Panc1 (cell line): ENCODE measurements at regions not wholly inside any gene's neighbourhood (a gene's known extent, or its start where the extent isn't known, plus 50 kb on each side); places are given as distances from the start of the nearest gene placed in this dataset.

Experiments used
- POLR2AphosphoS5 ChIP-seq: IDR thresholded peaks from 2 replicates; pipeline ENCODE4 v1.6.1; 2012; ENCODE audit warnings: mild to moderate bottlenecking, low read depth, low read length, moderate library complexity
- TCF7L2 ChIP-seq: IDR thresholded peaks from 2 replicates; pipeline ENCODE4 v1.6.1; 2011; ENCODE audit warnings: mild to moderate bottlenecking, low read depth, low read length, inconsistent platforms
- TF ChIP-seq, protein P1 (sequence below): fragments of 450-650 bp; IDR thresholded peaks from 2 replicates; pipeline ENCODE4 v1.5.1; 2017; ENCODE audit warnings: mild to moderate bottlenecking
- TF ChIP-seq, protein P2 (sequence below), 2 experiments: IDR thresholded peaks; 2 replicates each; pipeline ENCODE4 v1.6.1; 2011 to 2012; ENCODE audit warnings: low read depth in 2 of 2, control low read depth in 1 of 2, low read length in 1 of 2, mild to moderate bottlenecking in 1 of 2, moderate library complexity in 1 of 2; ENCODE audit not compliant: insufficient read depth in 1 of 2

DNA sequence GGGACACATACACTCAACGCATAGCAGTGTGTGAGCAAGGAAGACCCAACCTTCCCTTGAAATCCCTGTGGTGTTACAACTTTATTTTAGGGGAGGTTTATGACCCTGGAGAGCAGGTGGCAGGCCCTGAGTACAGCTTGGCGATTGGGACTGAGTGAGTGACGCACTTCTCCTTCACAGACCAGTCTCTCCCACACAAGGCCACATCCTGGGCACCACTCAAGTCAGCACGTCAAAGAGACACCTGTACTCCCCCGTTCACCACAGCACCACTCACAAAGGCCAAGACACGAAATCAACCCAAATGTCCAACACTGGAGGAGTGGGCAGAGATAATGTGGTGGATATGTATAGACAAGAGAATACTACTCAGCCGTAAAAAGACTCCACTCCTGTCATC lies 57.0 kb upstream of the FRMD1 start:
- TF ChIP-seq, protein P1, sequence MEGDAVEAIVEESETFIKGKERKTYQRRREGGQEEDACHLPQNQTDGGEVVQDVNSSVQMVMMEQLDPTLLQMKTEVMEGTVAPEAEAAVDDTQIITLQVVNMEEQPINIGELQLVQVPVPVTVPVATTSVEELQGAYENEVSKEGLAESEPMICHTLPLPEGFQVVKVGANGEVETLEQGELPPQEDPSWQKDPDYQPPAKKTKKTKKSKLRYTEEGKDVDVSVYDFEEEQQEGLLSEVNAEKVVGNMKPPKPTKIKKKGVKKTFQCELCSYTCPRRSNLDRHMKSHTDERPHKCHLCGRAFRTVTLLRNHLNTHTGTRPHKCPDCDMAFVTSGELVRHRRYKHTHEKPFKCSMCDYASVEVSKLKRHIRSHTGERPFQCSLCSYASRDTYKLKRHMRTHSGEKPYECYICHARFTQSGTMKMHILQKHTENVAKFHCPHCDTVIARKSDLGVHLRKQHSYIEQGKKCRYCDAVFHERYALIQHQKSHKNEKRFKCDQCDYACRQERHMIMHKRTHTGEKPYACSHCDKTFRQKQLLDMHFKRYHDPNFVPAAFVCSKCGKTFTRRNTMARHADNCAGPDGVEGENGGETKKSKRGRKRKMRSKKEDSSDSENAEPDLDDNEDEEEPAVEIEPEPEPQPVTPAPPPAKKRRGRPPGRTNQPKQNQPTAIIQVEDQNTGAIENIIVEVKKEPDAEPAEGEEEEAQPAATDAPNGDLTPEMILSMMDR, result no peak
- TF ChIP-seq POLR2AphosphoS5, result no peak
- no peak for TF ChIP-seq TCF7L2
- TF ChIP-seq, protein P2, sequence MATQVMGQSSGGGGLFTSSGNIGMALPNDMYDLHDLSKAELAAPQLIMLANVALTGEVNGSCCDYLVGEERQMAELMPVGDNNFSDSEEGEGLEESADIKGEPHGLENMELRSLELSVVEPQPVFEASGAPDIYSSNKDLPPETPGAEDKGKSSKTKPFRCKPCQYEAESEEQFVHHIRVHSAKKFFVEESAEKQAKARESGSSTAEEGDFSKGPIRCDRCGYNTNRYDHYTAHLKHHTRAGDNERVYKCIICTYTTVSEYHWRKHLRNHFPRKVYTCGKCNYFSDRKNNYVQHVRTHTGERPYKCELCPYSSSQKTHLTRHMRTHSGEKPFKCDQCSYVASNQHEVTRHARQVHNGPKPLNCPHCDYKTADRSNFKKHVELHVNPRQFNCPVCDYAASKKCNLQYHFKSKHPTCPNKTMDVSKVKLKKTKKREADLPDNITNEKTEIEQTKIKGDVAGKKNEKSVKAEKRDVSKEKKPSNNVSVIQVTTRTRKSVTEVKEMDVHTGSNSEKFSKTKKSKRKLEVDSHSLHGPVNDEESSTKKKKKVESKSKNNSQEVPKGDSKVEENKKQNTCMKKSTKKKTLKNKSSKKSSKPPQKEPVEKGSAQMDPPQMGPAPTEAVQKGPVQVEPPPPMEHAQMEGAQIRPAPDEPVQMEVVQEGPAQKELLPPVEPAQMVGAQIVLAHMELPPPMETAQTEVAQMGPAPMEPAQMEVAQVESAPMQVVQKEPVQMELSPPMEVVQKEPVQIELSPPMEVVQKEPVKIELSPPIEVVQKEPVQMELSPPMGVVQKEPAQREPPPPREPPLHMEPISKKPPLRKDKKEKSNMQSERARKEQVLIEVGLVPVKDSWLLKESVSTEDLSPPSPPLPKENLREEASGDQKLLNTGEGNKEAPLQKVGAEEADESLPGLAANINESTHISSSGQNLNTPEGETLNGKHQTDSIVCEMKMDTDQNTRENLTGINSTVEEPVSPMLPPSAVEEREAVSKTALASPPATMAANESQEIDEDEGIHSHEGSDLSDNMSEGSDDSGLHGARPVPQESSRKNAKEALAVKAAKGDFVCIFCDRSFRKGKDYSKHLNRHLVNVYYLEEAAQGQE (IDR thresholded peaks at IDR 0.05; ENCODE audit: insufficient read depth in 1 of 2, low read depth in 2 of 2, low read length in 1 of 2), result no peak
